GM21825 (cell line): ENCODE measurements at regions not wholly inside any gene's neighbourhood (a gene's known extent, or its start where the extent isn't known, plus 50 kb on each side); places are given as distances from the start of the nearest gene placed in this dataset.
"Not testable (repeated sequence)": the region's sequence is repeated elsewhere in the genome, so short reads cannot be mapped to it uniquely, and the experiment has no call there.

ENCODE experiments used
- ATAC-seq: cut with Tn5 transposase; IDR thresholded peaks from one replicate; pipeline ENCODE4 v1.9.1; 2021; ENCODE audit warnings: mild to moderate bottlenecking, moderate library complexity; ENCODE audit not compliant: unreplicated experiment

GRCh38 chr10:109022417-109023049, 900.8 kb downstream of the XPNPEP1 start:
- ATAC-seq = no peak

- no peak for ATAC-seq
These were observed 904.3 kb downstream of the XPNPEP1 start for GRCh38 chr10:109019001-109019424.

- no peak for ATAC-seq
These were observed 915.8 kb downstream of the XPNPEP1 start for GRCh38 chr10:109007514-109007913.

GRCh38 chr10:108990441-108990840, 932.9 kb downstream of the XPNPEP1 start:
- no peak for ATAC-seq

- ATAC-seq = no peak
These were observed 933.3 kb downstream of the XPNPEP1 start for GRCh38 chr10:108989976-108990375.

- ATAC-seq = no peak
These were observed 941.2 kb downstream of the XPNPEP1 start for GRCh38 chr10:108982159-108982558.

GRCh38 chr10:108980869-108981268, 942.4 kb downstream of the XPNPEP1 start:
- no peak for ATAC-seq

- no peak for ATAC-seq
These were observed 947.8 kb downstream of the XPNPEP1 start for GRCh38 chr10:108975459-108976058.

- no peak for ATAC-seq
These were observed 953.3 kb downstream of the XPNPEP1 start for GRCh38 chr10:108970016-108970415.

GRCh38 chr10:108966411-108966810, 956.9 kb downstream of the XPNPEP1 start:
- no peak for ATAC-seq

GRCh38 chr10:108966005-108966404, 957.3 kb downstream of the XPNPEP1 start:
- no peak for ATAC-seq

GRCh38 chr10:108962172-108962571, 961.1 kb downstream of the XPNPEP1 start:
- no peak for ATAC-seq

- no peak for ATAC-seq
These were observed 965.6 kb downstream of the XPNPEP1 start for GRCh38 chr10:108957681-108958080.

- no peak for ATAC-seq
These were observed 967.2 kb downstream of the XPNPEP1 start for GRCh38 chr10:108956149-108956548.

GRCh38 chr10:108920029-108920428, 1003.3 kb downstream of the XPNPEP1 start:
- ATAC-seq = not testable (repeated sequence)

- ATAC-seq = no peak
These were observed 1010.0 kb downstream of the XPNPEP1 start for GRCh38 chr10:108913300-108913699.

- peak; percentile 77 for ATAC-seq
These were observed 1011.3 kb downstream of the XPNPEP1 start for GRCh38 chr10:108911814-108912541.

GRCh38 chr10:108908096-108908495, 1015.2 kb downstream of the XPNPEP1 start:
- ATAC-seq = no peak

- ATAC-seq = no peak
These were observed 1017.5 kb downstream of the XPNPEP1 start for GRCh38 chr10:108905821-108906220.

GRCh38 chr10:108905171-108905570, 1018.1 kb downstream of the XPNPEP1 start:
- no peak for ATAC-seq

- ATAC-seq = no peak
These were observed 1019.0 kb downstream of the XPNPEP1 start for GRCh38 chr10:108904163-108904838.
